WTC11 (cell line): ENCODE measurements at regions not wholly inside any gene's neighbourhood (a gene's known extent, or its start where the extent isn't known, plus 50 kb on each side); places are given as distances from the start of the nearest gene placed in this dataset.

Experiments used
- ATAC-seq: fragments of 200-7000 bp; cut with Tn5 transposase; 2 replicates; pipeline ENCODE4 v1.10.0; 2021; ENCODE audit warnings: mild to moderate bottlenecking, moderate library complexity
- CTCF ChIA-PET: fragments of 300-600 bp; sonication (Branson Sonifier 250); formaldehyde crosslinking; loops from one replicate; lab custom pipeline; 2021; ENCODE audit warnings: antibody characterized with exemption; lab: Charles Lee
- POLR2A ChIA-PET: fragments of 350-600 bp; sonication (Branson Sonifier 250); formaldehyde crosslinking; loops from one replicate; lab custom pipeline; 2021; ENCODE audit warnings: antibody characterized with exemption; lab: Charles Lee
- DNase-seq: peaks from one replicate; pipeline ENCODE4 v3.0.0; 2021; ENCODE audit warnings: low spot score
- H3K27ac Mint-ChIP-seq: 2 replicates; pipeline ENCODE4 v1.8.0; 2021; ENCODE audit warnings: mixed read lengths
- H3K27me3 Mint-ChIP-seq: 2 replicates; pipeline ENCODE4 v1.8.0; 2021; ENCODE audit warnings: low read depth, mild to moderate bottlenecking, moderate library complexity, mixed read lengths
- H3K36me3 Mint-ChIP-seq: 2 replicates; pipeline ENCODE4 v1.8.0; 2021; ENCODE audit warnings: mixed read lengths
- H3K4me1 Mint-ChIP-seq: 2 replicates; pipeline ENCODE4 v1.8.0; 2022; ENCODE audit warnings: mixed read lengths
- H3K4me3 Mint-ChIP-seq: 2 replicates; pipeline ENCODE4 v1.8.0; 2021; ENCODE audit warnings: mild to moderate bottlenecking, moderate library complexity, mixed read lengths
- H3K9me3 Mint-ChIP-seq: 2 replicates; pipeline ENCODE4 v1.8.0; 2021; ENCODE audit warnings: mixed read lengths
- GABPB1 ChIP-seq: sonication (generic); formaldehyde crosslinking; IDR thresholded peaks from 2 replicates; pipeline ENCODE4 v1.8.1; 2023; ENCODE audit warnings: mild to moderate bottlenecking, missing genetic modification reagents
- MAX ChIP-seq: sonication (generic); formaldehyde crosslinking; IDR thresholded peaks from 2 replicates; pipeline ENCODE4 v1.8.0; 2022; ENCODE audit warnings: mild to moderate bottlenecking, missing genetic modification reagents
- NFATC4 ChIP-seq: fragments of 250-450 bp; sonication (Bioruptor Pico); IDR thresholded peaks from 2 replicates; pipeline ENCODE4 v1.9.0; 2021; ENCODE audit warnings: mild to moderate bottlenecking
- NR2C2 ChIP-seq: sonication (generic); formaldehyde crosslinking; IDR thresholded peaks from 2 replicates; pipeline ENCODE4 v1.8.0; 2022; ENCODE audit warnings: mild to moderate bottlenecking, missing genetic modification reagents
- OVOL2 ChIP-seq: fragments of 250-450 bp; sonication (Bioruptor Pico); IDR thresholded peaks from 2 replicates; pipeline ENCODE4 v1.9.0; 2021; ENCODE audit warnings: mild to moderate bottlenecking, borderline replicate concordance
- SMAD3 ChIP-seq: sonication (generic); formaldehyde crosslinking; IDR thresholded peaks from 2 replicates; pipeline ENCODE4 v1.8.0; 2022; ENCODE audit warnings: missing genetic modification reagents, mild to moderate bottlenecking, borderline replicate concordance
- TEAD4 ChIP-seq: sonication (generic); formaldehyde crosslinking; IDR thresholded peaks from 2 replicates; pipeline ENCODE4 v1.8.0; 2022; ENCODE audit warnings: mild to moderate bottlenecking, missing genetic modification reagents
- TP53 ChIP-seq: sonication (generic); formaldehyde crosslinking; IDR thresholded peaks from 2 replicates; pipeline ENCODE4 v1.8.1; 2023; ENCODE audit warnings: mild to moderate bottlenecking, missing genetic modification reagents
- USF1 ChIP-seq: sonication (generic); formaldehyde crosslinking; IDR thresholded peaks from 2 replicates; pipeline ENCODE4 v1.8.0; 2022; ENCODE audit warnings: mild to moderate bottlenecking, missing genetic modification reagents
- ZNF138 ChIP-seq: sonication (generic); formaldehyde crosslinking; conservative IDR thresholded peaks from 2 replicates; pipeline ENCODE4 v1.8.1; 2022; ENCODE audit warnings: mild to moderate bottlenecking, moderate library complexity, missing genetic modification reagents
- ZNF219 ChIP-seq: sonication (generic); formaldehyde crosslinking; IDR thresholded peaks from 2 replicates; pipeline ENCODE4 v1.8.0; 2023; ENCODE audit warnings: missing genetic modification reagents, mild to moderate bottlenecking, borderline replicate concordance
- ZNF512 ChIP-seq: sonication (generic); formaldehyde crosslinking; IDR thresholded peaks from 2 replicates; pipeline ENCODE4 v1.8.1; 2022; ENCODE audit warnings: missing genetic modification reagents, borderline replicate concordance
- ZNF532 ChIP-seq: fragments of 250-450 bp; sonication (Bioruptor Pico); IDR thresholded peaks from 2 replicates; pipeline ENCODE4 v1.9.0; 2021; ENCODE audit warnings: mild to moderate bottlenecking, borderline replicate concordance
- TF ChIP-seq, protein P1 (sequence below): sonication (generic); formaldehyde crosslinking; conservative IDR thresholded peaks from 2 replicates; pipeline ENCODE4 v1.8.1; 2022; ENCODE audit warnings: mild to moderate bottlenecking, missing genetic modification reagents
- TF ChIP-seq, protein P2 (sequence below): sonication (generic); formaldehyde crosslinking; IDR thresholded peaks from 2 replicates; pipeline ENCODE4 v1.8.1; 2023; ENCODE audit warnings: mild to moderate bottlenecking, missing genetic modification reagents
- TF ChIP-seq, protein P3 (sequence below): sonication (generic); formaldehyde crosslinking; conservative IDR thresholded peaks from 2 replicates; pipeline ENCODE4 v1.8.1; 2023; ENCODE audit warnings: mild to moderate bottlenecking, low read depth, missing genetic modification reagents, moderate library complexity
- TF ChIP-seq, protein P4 (sequence below): sonication (generic); formaldehyde crosslinking; IDR thresholded peaks from 2 replicates; pipeline ENCODE4 v1.8.1; 2023; ENCODE audit warnings: mild to moderate bottlenecking, missing genetic modification reagents, moderate library complexity
- TF ChIP-seq, protein P5 (sequence below): sonication (generic); formaldehyde crosslinking; IDR thresholded peaks from 2 replicates; pipeline ENCODE4 v1.8.0; 2022; ENCODE audit warnings: missing genetic modification reagents

- POLR2A ChIA-PET, result no interaction called here
- peaks cover 38% of the 10 kb centered on the region for H3K4me1 Mint-ChIP-seq
- no peaks in the 10 kb centered on the region; the same call in 1 of the 2 replicates for H3K36me3 Mint-ChIP-seq
- DNase-seq, result no peak
- TF ChIP-seq GABPB1 (CRISPR knock-in tag) (no peak), ZNF512 (CRISPR knock-in tag) (no peak), TP53 (CRISPR knock-in tag) (no peak), ZNF532 (no peak), OVOL2 (CRISPR knock-in tag) (no peak), SMAD3 (CRISPR knock-in tag) (no peak), ZNF219 (CRISPR knock-in tag) (no peak), USF1 (CRISPR knock-in tag) (no peak), MAX (CRISPR knock-in tag) (no peak), NFATC4 (CRISPR knock-in tag) (no peak), ZNF138 (CRISPR knock-in tag) (no peak), TEAD4 (CRISPR knock-in tag) (no peak), NR2C2 (CRISPR knock-in tag) (no peak)
- TF ChIP-seq, protein P1, sequence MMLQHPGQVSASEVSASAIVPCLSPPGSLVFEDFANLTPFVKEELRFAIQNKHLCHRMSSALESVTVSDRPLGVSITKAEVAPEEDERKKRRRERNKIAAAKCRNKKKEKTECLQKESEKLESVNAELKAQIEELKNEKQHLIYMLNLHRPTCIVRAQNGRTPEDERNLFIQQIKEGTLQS (CRISPR knock-in tag), result no peak
- TF ChIP-seq, protein P2, sequence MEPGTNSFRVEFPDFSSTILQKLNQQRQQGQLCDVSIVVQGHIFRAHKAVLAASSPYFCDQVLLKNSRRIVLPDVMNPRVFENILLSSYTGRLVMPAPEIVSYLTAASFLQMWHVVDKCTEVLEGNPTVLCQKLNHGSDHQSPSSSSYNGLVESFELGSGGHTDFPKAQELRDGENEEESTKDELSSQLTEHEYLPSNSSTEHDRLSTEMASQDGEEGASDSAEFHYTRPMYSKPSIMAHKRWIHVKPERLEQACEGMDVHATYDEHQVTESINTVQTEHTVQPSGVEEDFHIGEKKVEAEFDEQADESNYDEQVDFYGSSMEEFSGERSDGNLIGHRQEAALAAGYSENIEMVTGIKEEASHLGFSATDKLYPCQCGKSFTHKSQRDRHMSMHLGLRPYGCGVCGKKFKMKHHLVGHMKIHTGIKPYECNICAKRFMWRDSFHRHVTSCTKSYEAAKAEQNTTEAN (CRISPR knock-in tag), result no peak
- TF ChIP-seq, protein P3, sequence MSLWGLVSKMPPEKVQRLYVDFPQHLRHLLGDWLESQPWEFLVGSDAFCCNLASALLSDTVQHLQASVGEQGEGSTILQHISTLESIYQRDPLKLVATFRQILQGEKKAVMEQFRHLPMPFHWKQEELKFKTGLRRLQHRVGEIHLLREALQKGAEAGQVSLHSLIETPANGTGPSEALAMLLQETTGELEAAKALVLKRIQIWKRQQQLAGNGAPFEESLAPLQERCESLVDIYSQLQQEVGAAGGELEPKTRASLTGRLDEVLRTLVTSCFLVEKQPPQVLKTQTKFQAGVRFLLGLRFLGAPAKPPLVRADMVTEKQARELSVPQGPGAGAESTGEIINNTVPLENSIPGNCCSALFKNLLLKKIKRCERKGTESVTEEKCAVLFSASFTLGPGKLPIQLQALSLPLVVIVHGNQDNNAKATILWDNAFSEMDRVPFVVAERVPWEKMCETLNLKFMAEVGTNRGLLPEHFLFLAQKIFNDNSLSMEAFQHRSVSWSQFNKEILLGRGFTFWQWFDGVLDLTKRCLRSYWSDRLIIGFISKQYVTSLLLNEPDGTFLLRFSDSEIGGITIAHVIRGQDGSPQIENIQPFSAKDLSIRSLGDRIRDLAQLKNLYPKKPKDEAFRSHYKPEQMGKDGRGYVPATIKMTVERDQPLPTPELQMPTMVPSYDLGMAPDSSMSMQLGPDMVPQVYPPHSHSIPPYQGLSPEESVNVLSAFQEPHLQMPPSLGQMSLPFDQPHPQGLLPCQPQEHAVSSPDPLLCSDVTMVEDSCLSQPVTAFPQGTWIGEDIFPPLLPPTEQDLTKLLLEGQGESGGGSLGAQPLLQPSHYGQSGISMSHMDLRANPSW (CRISPR knock-in tag), result no peak
- TF ChIP-seq, protein P4, sequence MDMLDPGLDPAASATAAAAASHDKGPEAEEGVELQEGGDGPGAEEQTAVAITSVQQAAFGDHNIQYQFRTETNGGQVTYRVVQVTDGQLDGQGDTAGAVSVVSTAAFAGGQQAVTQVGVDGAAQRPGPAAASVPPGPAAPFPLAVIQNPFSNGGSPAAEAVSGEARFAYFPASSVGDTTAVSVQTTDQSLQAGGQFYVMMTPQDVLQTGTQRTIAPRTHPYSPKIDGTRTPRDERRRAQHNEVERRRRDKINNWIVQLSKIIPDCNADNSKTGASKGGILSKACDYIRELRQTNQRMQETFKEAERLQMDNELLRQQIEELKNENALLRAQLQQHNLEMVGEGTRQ (CRISPR knock-in tag), result no peak
- TF ChIP-seq, protein P5, sequence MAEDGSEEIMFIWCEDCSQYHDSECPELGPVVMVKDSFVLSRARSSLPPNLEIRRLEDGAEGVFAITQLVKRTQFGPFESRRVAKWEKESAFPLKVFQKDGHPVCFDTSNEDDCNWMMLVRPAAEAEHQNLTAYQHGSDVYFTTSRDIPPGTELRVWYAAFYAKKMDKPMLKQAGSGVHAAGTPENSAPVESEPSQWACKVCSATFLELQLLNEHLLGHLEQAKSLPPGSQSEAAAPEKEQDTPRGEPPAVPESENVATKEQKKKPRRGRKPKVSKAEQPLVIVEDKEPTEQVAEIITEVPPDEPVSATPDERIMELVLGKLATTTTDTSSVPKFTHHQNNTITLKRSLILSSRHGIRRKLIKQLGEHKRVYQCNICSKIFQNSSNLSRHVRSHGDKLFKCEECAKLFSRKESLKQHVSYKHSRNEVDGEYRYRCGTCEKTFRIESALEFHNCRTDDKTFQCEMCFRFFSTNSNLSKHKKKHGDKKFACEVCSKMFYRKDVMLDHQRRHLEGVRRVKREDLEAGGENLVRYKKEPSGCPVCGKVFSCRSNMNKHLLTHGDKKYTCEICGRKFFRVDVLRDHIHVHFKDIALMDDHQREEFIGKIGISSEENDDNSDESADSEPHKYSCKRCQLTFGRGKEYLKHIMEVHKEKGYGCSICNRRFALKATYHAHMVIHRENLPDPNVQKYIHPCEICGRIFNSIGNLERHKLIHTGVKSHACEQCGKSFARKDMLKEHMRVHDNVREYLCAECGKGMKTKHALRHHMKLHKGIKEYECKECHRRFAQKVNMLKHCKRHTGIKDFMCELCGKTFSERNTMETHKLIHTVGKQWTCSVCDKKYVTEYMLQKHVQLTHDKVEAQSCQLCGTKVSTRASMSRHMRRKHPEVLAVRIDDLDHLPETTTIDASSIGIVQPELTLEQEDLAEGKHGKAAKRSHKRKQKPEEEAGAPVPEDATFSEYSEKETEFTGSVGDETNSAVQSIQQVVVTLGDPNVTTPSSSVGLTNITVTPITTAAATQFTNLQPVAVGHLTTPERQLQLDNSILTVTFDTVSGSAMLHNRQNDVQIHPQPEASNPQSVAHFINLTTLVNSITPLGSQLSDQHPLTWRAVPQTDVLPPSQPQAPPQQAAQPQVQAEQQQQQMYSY (CRISPR knock-in tag), result no peak
- H3K9me3 Mint-ChIP-seq, result no peaks in the 10 kb centered on the region
- CTCF ChIA-PET, result no interaction called here
- no peaks in the 10 kb centered on the region for H3K27me3 Mint-ChIP-seq
- ATAC-seq, result no peak
- no peak overlapping the region for H3K4me3 Mint-ChIP-seq
- no peak overlapping the region for H3K27ac Mint-ChIP-seq
Observed at GRCh38 chr13:106108346-106108745, 427.1 kb downstream of the EFNB2 start.
